Panc1 (cell line): ENCODE measurements at regions not wholly inside any gene's neighbourhood (a gene's known extent, or its start where the extent isn't known, plus 50 kb on each side); places are given as distances from the start of the nearest gene placed in this dataset.

Experiments used
- ATAC-seq: fragments of 200-7000 bp; cut with Tn5 transposase; 2 replicates; pipeline ENCODE4 v1.9.1; 2020; ENCODE audit warnings: mild to moderate bottlenecking, moderate library complexity
- BruUV-seq: library from RNA; stranded (reverse); fragments of 400-500 nt; replicated peaks from 2 replicates; lab custom pipeline; 2021; lab: Mats Ljungman, UMichigan
- CTCF ChIA-PET: fragments of 300-600 bp; sonication (Branson Sonifier 250); formaldehyde crosslinking; loops from one replicate; lab custom pipeline; 2022; ENCODE audit warnings: antibody characterized with exemption; lab: Charles Lee
- POLR2A ChIA-PET: fragments of 300-600 bp; sonication (Branson Sonifier 250); formaldehyde crosslinking; loops from one replicate; lab custom pipeline; 2022; ENCODE audit warnings: antibody characterized with exemption; lab: Charles Lee
- DNase-seq: peaks from one replicate; pipeline ENCODE4 v3.0.0-alpha.2; 2010; ENCODE audit warnings: low read depth, low spot score
- H3K27ac ChIP-seq: 2 replicates; pipeline ENCODE4 v1.5.1; 2011; ENCODE audit warnings: mild to moderate bottlenecking, low read length, inconsistent platforms
- H3K27me3 ChIP-seq: fragments of 200-500 bp; sonication (Bioruptor generic); 2 replicates; pipeline ENCODE4 v1.6.0; 2014; ENCODE audit warnings: low read length, inconsistent platforms; ENCODE audit not compliant: control insufficient read depth, insufficient read depth
- H3K36me3 ChIP-seq: fragments of 200-500 bp; sonication (Bioruptor generic); 2 replicates; pipeline ENCODE4 v1.5.1; 2014; ENCODE audit warnings: inconsistent platforms, mild to moderate bottlenecking, low read length, moderate library complexity; ENCODE audit not compliant: control insufficient read depth, insufficient read depth
- H3K4me1 ChIP-seq: 2 replicates; pipeline ENCODE4 v1.5.1; 2011; ENCODE audit warnings: inconsistent platforms, mild to moderate bottlenecking, low read length, moderate library complexity; ENCODE audit not compliant: control insufficient read depth, insufficient read depth
- H3K4me3 ChIP-seq, 2 experiments: 2 replicates each; pipeline ENCODE4 v1.5.1; 2011 to 2012; ENCODE audit warnings: low read depth in 2 of 2, low read length in 2 of 2, mild to moderate bottlenecking in 2 of 2, inconsistent platforms in 1 of 2, moderate library complexity in 1 of 2
- H3K9me3 ChIP-seq: fragments of 200-500 bp; sonication (Bioruptor generic); 2 replicates; pipeline ENCODE4 v1.5.1; 2014; ENCODE audit warnings: low read depth, mild to moderate bottlenecking, inconsistent platforms, low read length, moderate library complexity; ENCODE audit not compliant: control insufficient read depth, insufficient read depth
- CTCF ChIP-seq: fragments of 450-650 bp; IDR thresholded peaks from 2 replicates; pipeline ENCODE4 v1.5.1; 2017; ENCODE audit warnings: mild to moderate bottlenecking
- POLR2AphosphoS5 ChIP-seq: IDR thresholded peaks from 2 replicates; pipeline ENCODE4 v1.6.1; 2012; ENCODE audit warnings: mild to moderate bottlenecking, low read depth, low read length, moderate library complexity
- REST ChIP-seq, 2 experiments: IDR thresholded peaks; 2 replicates each; pipeline ENCODE4 v1.6.1; 2011 to 2012; ENCODE audit warnings: low read depth in 2 of 2, control low read depth in 1 of 2, low read length in 1 of 2, mild to moderate bottlenecking in 1 of 2, moderate library complexity in 1 of 2; ENCODE audit not compliant: insufficient read depth in 1 of 2
- SIN3A ChIP-seq: IDR thresholded peaks from 2 replicates; pipeline ENCODE4 v1.6.1; 2012; ENCODE audit warnings: low read depth, mild to moderate bottlenecking, low read length, moderate library complexity, borderline replicate concordance; ENCODE audit not compliant: insufficient read depth
- TCF7L2 ChIP-seq: IDR thresholded peaks from 2 replicates; pipeline ENCODE4 v1.6.1; 2011; ENCODE audit warnings: mild to moderate bottlenecking, low read depth, low read length, inconsistent platforms
- in situ Hi-C: cut with HindIII; loops from 2 replicates; pipeline ENCODE4 v1.10.0; 2016; ENCODE audit warnings: low sequenced_read_pairs, low pct_unique_long_range_greater_than_20kb
- intact Hi-C: fragments of 100-400 bp; cut with micrococcal nuclease; formaldehyde crosslinking; loops from one replicate; pipeline ENCODE4 v1.10.0; 2022; ENCODE audit not compliant: unreplicated experiment

GRCh38 chr5:56323505-56323904 lies 90.4 kb upstream of the ANKRD55 start:
- Histone ChIP-seq H3K4me3 (no peak overlapping the region), H3K4me1 (no peaks in the 10 kb centered on the region), H3K36me3 (no peaks in the 10 kb centered on the region), H3K9me3 (no peaks in the 10 kb centered on the region), H3K27me3 (no peaks in the 10 kb centered on the region), H3K27ac (no peak overlapping the region)
- intact Hi-C loops (no loop called here), in situ Hi-C loops (no loop called here)
- TF ChIP-seq TCF7L2 (no peak), SIN3A (no peak), REST (IDR thresholded peaks at IDR 0.05; ENCODE audit: insufficient read depth in 1 of 2, low read depth in 2 of 2, low read length in 1 of 2) (no peak)
- ChIA-PET CTCF (no interaction called here), POLR2A (no interaction called here)
- no peak for DNase-seq
- peak; percentile 80 for ATAC-seq
- no TSS peak for BruUV-seq

GRCh38 chr5:56322592-56322991 lies 89.5 kb upstream of the ANKRD55 start:
- H3K9me3 ChIP-seq: no peaks in the 10 kb centered on the region
- intact Hi-C loops (no loop called here), in situ Hi-C loops (no loop called here)
- no peaks in the 10 kb centered on the region for H3K36me3 ChIP-seq
- H3K4me1 ChIP-seq: no peaks in the 10 kb centered on the region
- ChIA-PET CTCF (no interaction called here), POLR2A (no interaction called here)
- H3K27me3 ChIP-seq: no peaks in the 10 kb centered on the region
- no TSS peak for BruUV-seq
- TF ChIP-seq POLR2AphosphoS5 (no peak), SIN3A (no peak), TCF7L2 (no peak), CTCF (no peak), REST (IDR thresholded peaks at IDR 0.05; ENCODE audit: insufficient read depth in 1 of 2, low read depth in 2 of 2, low read length in 1 of 2) (no peak)
- ATAC-seq: no peak
- H3K27ac ChIP-seq: no peak overlapping the region
- H3K4me3 ChIP-seq: no peak overlapping the region
- DNase-seq: no peak
